BE2C (cell line): ENCODE measurements at regions not wholly inside any gene's neighbourhood (a gene's known extent, or its start where the extent isn't known, plus 50 kb on each side); places are given as distances from the start of the nearest gene placed in this dataset.

Experiments
- DNase-seq: peaks from one replicate; pipeline ENCODE4 v3.0.0-alpha.2; 2020
- H3K27me3 ChIP-seq: fragments of 250-450 bp; sonication (Bioruptor Pico); 2 replicates; pipeline ENCODE4 v1.5.1; 2020; ENCODE audit warnings: mild to moderate bottlenecking
- H3K36me3 ChIP-seq: fragments of 250-450 bp; sonication (Bioruptor Pico); 2 replicates; pipeline ENCODE4 v1.5.1; 2020; ENCODE audit warnings: mild to moderate bottlenecking
- H3K4me1 ChIP-seq: fragments of 250-450 bp; sonication (Bioruptor Pico); 2 replicates; pipeline ENCODE4 v1.5.1; 2020
- H3K4me3 ChIP-seq: 2 replicates; pipeline ENCODE4 v1.5.1; 2011; ENCODE audit warnings: low read depth, low read length
- H3K9me3 ChIP-seq: fragments of 250-450 bp; sonication (Bioruptor Pico); 2 replicates; pipeline ENCODE4 v1.5.1; 2020
- CTCF ChIP-seq: IDR thresholded peaks from 2 replicates; pipeline ENCODE4 v1.5.1; 2012; ENCODE audit warnings: mild to moderate bottlenecking, low read depth, low read length

- Histone ChIP-seq H3K4me3 (no peak overlapping the region), H3K4me1 (peaks cover 8% of the 10 kb centered on the region), H3K9me3 (no peaks in the 10 kb centered on the region), H3K27me3 (no peaks in the 10 kb centered on the region), H3K36me3 (no peaks in the 10 kb centered on the region)
- no peak for DNase-seq
- TF ChIP-seq CTCF = no peak
Measured at GRCh38 chr15:70470556-70471191, 292.7 kb downstream of the UACA start.

GRCh38 chr15:70469651-70470555 lies 293.5 kb downstream of the UACA start:
- Histone ChIP-seq H3K9me3 (no peaks in the 10 kb centered on the region), H3K4me3 (no peak overlapping the region), H3K36me3 (no peaks in the 10 kb centered on the region), H3K4me1 (peaks cover 8% of the 10 kb centered on the region), H3K27me3 (no peaks in the 10 kb centered on the region)
- no peak for TF ChIP-seq CTCF
- no peak for DNase-seq

- H3K4me1 ChIP-seq = peaks cover 8% of the 10 kb centered on the region
- H3K9me3 ChIP-seq = no peaks in the 10 kb centered on the region
- H3K4me3 ChIP-seq = no peak overlapping the region
- DNase-seq = no peak
- TF ChIP-seq CTCF = no peak
- no peaks in the 10 kb centered on the region for H3K27me3 ChIP-seq
- no peaks in the 10 kb centered on the region for H3K36me3 ChIP-seq
Measured at GRCh38 chr15:70469182-70469581, 294.2 kb downstream of the UACA start.

GRCh38 chr15:70466895-70467529 lies 296.3 kb downstream of the UACA start:
- H3K36me3 ChIP-seq = no peaks in the 10 kb centered on the region
- peak; percentile 69 for DNase-seq
- no peaks in the 10 kb centered on the region for H3K9me3 ChIP-seq
- peaks cover 11% of the 10 kb centered on the region for H3K4me1 ChIP-seq
- TF ChIP-seq CTCF = peak; percentile 88
- H3K27me3 ChIP-seq = no peaks in the 10 kb centered on the region
- H3K4me3 ChIP-seq = no peak overlapping the region

GRCh38 chr15:70466305-70466704 lies 297.1 kb downstream of the UACA start:
- TF ChIP-seq CTCF = no peak
- Histone ChIP-seq H3K27me3 (no peaks in the 10 kb centered on the region), H3K4me3 (no peak overlapping the region), H3K9me3 (no peaks in the 10 kb centered on the region), H3K36me3 (no peaks in the 10 kb centered on the region), H3K4me1 (peaks cover 11% of the 10 kb centered on the region)
- DNase-seq = no peak
